Hematopoietic multipotent progenitor cell treated with erythropoietin and hydrocortisone succinate and interleukin-3 and kit ligand, for 8 days (in vitro differentiated cells): ENCODE measurements at regions not wholly inside any gene's neighbourhood (a gene's known extent, or its start where the extent isn't known, plus 50 kb on each side); places are given as distances from the start of the nearest gene placed in this dataset.
A peak's percentile ranks its signal among the peaks of the same experiment; 100 is the strongest.

Source experiments
- DNase-seq: peaks from one replicate; pipeline ENCODE4 v3.0.0-alpha.2; 2015

DNA sequence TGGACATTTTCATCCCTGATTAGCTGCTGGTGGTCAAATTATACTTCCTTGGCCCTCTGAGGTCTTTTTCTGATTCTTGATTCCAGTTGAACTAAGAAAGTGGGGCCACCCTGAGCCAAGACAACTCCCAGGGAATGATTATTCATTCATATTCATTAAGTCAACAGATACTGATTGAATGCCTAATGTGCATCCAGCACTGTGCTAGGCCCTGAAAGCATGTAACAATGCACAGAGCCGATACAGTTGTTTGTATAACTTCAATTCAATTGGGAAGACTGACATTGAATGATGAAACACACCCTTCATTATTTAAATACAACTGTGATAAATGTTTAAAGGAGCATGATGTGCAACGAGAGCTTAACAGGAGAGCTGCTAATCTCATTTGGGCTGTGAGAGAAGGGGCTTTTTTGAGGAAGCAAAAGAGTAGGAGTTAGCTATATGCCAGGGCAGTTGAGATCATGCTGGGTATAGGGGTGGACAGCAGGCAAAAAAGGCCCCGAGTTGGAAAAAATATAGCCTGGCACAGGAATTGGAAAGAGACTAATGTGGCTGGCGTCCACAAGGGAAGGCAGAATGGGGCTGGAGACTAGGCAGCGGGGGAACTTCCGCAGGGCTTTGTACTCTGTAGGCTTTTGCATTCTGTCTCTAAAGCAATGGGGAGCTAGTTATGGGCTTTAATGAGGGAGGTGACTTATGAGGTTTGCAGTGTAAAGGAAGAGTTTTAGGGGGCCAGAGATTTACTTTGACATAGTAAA, 57.2 kb upstream of the ACVR1 start:
- DNase-seq, result no peak

DNA sequence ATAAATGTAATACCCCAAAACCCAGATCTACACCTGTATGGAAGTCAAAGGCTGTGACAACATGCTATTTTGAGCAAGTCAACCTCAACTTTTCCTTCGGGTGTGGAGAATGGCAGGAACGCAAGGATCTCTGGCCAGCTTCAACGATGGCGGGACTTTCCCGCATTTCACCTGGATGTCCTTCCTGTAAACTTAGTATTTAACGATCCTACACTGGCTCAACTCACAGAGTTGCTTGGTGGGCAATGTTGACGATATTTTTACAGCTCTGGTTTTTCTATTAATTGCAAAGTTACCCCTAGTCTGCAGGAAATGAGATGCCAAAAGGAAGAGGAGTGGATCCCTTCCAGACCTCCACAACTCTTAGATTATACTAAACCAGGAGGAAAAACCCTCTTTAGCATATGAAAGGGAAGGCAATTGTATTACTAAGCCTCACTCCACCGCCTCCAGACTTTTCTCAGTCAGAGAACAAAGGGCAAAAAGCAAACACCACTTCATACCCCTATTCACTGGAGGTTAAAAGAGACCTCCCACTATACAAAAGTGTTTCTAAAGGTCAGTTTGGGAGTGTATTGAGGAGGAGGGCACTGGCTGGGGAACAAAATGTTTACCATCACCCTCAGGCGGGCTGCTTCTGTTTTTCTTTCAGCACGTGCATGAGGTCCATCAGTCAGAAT, 56.5 kb upstream of the ACVR1 start:
- no peak for DNase-seq

- DNase-seq, result no peak
Observed at GRCh38 chr2:157931542-157931941, 55.4 kb upstream of the ACVR1 start.

DNA sequence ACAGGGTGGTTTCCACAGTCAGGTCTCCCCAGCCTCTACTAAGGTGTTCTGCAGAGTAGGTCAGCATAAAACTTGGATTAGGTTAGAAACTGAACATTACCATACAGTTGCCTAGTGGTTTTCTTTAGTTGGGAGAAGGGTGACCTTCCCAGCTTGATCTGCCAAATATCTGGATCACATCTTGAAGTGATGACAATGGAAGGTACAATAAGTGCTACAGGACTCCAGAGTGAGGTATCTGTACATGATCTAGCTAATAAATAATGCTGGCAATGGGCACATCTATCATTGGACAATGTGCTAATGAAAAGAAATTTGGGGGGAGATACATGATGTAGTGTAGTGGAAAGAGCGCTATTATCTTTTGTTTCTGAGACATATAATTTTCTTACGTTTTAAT, 54.6 kb upstream of the ACVR1 start:
- DNase-seq, result no peak

DNA sequence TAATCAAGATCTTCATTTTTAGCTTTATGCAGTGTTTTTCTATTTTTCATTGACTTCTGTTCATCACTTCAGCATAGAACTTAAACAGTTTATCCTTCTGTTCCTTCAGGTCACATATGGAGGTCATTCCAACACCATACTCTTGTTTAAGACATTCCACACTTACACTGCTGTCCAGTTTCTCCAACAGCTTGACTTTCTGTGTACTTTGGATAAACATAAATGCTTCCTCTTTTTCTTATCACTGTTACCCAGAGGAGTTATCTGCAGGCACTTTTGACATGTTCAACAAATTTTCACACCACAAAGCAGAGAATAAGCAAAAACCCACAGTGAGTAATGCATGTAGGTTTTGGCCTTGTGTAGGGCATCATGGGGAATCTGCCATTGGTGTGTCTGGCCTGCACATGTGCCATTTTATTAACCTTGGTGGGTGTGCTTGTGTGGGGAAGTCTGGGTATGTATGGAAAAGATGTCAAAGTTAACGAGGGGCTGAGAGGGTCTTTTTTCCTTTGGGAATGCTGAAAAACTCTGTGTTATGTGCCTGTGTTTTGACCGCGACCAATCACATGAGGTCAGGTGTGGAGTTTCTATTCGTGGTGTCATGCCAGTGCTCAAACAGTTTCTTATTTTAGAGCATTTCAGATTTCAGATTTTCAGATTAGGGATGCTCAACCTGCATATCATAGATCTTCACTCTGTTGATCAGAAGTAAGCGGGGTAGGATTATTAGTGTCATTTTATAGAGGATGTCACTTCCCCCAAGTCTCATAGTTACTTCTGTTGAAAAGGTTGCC, 53.9 kb upstream of the ACVR1 start:
- DNase-seq, result peak; percentile 94

DNA sequence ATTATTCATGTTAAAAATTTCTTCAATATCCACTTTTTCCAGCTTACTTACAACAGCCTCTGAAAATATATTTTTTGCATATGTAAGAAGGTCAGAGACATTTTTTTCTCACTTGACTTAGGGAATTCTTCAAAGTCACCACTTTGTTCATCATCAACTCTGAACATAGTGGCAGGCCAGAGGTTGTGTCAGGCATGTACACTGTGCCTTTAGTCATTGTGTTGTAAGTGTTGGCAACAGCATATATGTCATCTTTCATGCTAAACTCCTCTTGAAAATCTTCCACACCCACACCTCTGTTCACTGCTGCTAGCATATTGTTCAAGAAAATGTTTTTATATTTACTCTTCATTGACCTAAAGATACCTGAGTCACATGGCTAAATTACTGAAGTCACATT, 52.2 kb upstream of the ACVR1 start:
- DNase-seq, result no peak

DNA sequence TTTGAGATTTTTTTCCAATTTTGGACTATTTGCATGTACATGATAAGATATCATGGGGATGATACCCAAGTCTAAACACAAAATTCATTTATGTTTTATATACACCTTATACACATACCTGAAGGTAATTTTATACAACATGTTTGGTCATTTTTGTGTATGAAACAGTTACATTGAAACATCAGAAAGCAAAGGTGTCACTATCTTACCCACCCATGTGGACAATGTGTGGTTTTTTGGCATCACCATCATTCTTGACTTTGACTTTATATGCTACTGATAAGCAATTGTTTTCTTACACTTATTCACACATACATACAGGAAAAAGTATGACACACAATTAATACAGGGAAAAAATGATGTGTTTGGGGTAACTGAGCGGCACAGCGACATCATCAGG, 51.0 kb upstream of the ACVR1 start:
- peak; percentile 70 for DNase-seq
